T-helper 1 cell treated with Interleukin-12 subunit alpha and Interleukin-12 subunit beta and Interleukin-4 antibody, amounts not matched to agents 30 ng/mL and 1 ng/mL, for 36 hours (primary cell): ENCODE measurements at regions not wholly inside any gene's neighbourhood (a gene's known extent, or its start where the extent isn't known, plus 50 kb on each side); places are given as distances from the start of the nearest gene placed in this dataset.
"Not testable (repeated sequence)": the region's sequence is repeated elsewhere in the genome, so short reads cannot be mapped to it uniquely, and the experiment has no call there.

Experiments used
- intact Hi-C: fragments of 100-400 bp; cut with micrococcal nuclease; formaldehyde crosslinking; loops from one replicate; pipeline ENCODE4 v1.15.1; 2024

GRCh38 chr7:118404211-118404610 is 179.7 kb downstream of the ANKRD7 start:
- intact Hi-C loops = no loop called here

- intact Hi-C loops = no loop called here
These were observed 193.9 kb downstream of the ANKRD7 start for GRCh38 chr7:118418433-118418832.

- intact Hi-C loops = no loop called here
These were observed 196.4 kb downstream of the ANKRD7 start for GRCh38 chr7:118420888-118421287.

GRCh38 chr7:118429141-118429540 is 204.6 kb downstream of the ANKRD7 start:
- intact Hi-C loops = no loop called here

- intact Hi-C loops = no loop called here
These were observed 212.2 kb downstream of the ANKRD7 start for GRCh38 chr7:118436663-118437062.

GRCh38 chr7:118449030-118449429 is 224.5 kb downstream of the ANKRD7 start:
- intact Hi-C loops = not testable (repeated sequence)

GRCh38 chr7:118449797-118450567 is 225.5 kb downstream of the ANKRD7 start:
- intact Hi-C loops = no loop called here

- intact Hi-C loops = no loop called here
These were observed 227.6 kb downstream of the ANKRD7 start for GRCh38 chr7:118452128-118452527.

GRCh38 chr7:118467381-118467780 is 242.9 kb downstream of the ANKRD7 start:
- intact Hi-C loops = no loop called here

GRCh38 chr7:118472581-118472980 is 248.1 kb downstream of the ANKRD7 start:
- intact Hi-C loops = no loop called here

- intact Hi-C loops = no loop called here
These were observed 248.8 kb downstream of the ANKRD7 start for GRCh38 chr7:118473271-118473670.

- intact Hi-C loops = no loop called here
These were observed 251.5 kb downstream of the ANKRD7 start for GRCh38 chr7:118476036-118476435.

- intact Hi-C loops = no loop called here
These were observed 252.5 kb downstream of the ANKRD7 start for GRCh38 chr7:118477036-118477435.

GRCh38 chr7:118478236-118478635 is 253.7 kb downstream of the ANKRD7 start:
- intact Hi-C loops = no loop called here

GRCh38 chr7:118478931-118479330 is 254.4 kb downstream of the ANKRD7 start:
- intact Hi-C loops = no loop called here

GRCh38 chr7:118492466-118492865 is 268.0 kb downstream of the ANKRD7 start:
- intact Hi-C loops = no loop called here

GRCh38 chr7:118496138-118496644 is 271.7 kb downstream of the ANKRD7 start:
- intact Hi-C loops = no loop called here

- intact Hi-C loops = no loop called here
These were observed 277.7 kb downstream of the ANKRD7 start for GRCh38 chr7:118502235-118502634.

GRCh38 chr7:118511146-118511545 is 286.6 kb downstream of the ANKRD7 start:
- intact Hi-C loops = no loop called here

- intact Hi-C loops = no loop called here
These were observed 292.8 kb downstream of the ANKRD7 start for GRCh38 chr7:118517275-118517674.

GRCh38 chr7:118525020-118525419 is 300.5 kb downstream of the ANKRD7 start:
- intact Hi-C loops = no loop called here

- intact Hi-C loops = no loop called here
These were observed 307.1 kb downstream of the ANKRD7 start for GRCh38 chr7:118531566-118531965.

GRCh38 chr7:118559207-118559606 is 334.7 kb downstream of the ANKRD7 start:
- intact Hi-C loops = no loop called here
